Spinal cord (tissue), 9 donors: ENCODE measurements at regions not wholly inside any gene's neighbourhood (a gene's known extent, or its start where the extent isn't known, plus 50 kb on each side); places are given as distances from the start of the nearest gene placed in this dataset.
A peak's percentile ranks its signal among the peaks of the same experiment; 100 is the strongest.

Source experiments
- DNase-seq, 6 donors: peaks; one replicate each; pipeline versions ENCODE4 v3.0.0 to v3.0.0-alpha.2; 2013 to 2015; ENCODE audit warnings: low spot score in 6 of 6, low read depth in 4 of 6
- H3K27ac ChIP-seq: one replicate; pipeline ENCODE4 v1.5.1; 2013; ENCODE audit warnings: low read depth, low read length, control low read depth
- H3K27me3 ChIP-seq: one replicate; pipeline ENCODE4 v1.6.1; 2013; ENCODE audit warnings: low read length; ENCODE audit not compliant: control insufficient read depth, insufficient read depth
- H3K36me3 ChIP-seq: one replicate; pipeline ENCODE4 v1.6.1; 2013; ENCODE audit warnings: low read length; ENCODE audit not compliant: control insufficient read depth, insufficient read depth
- H3K4me1 ChIP-seq: one replicate; pipeline ENCODE4 v1.6.1; 2013; ENCODE audit warnings: low read length; ENCODE audit not compliant: control insufficient read depth, insufficient read depth
- H3K4me3 ChIP-seq: one replicate; pipeline ENCODE4 v1.5.1; 2013; ENCODE audit warnings: low read depth, low read length, control low read depth
- H3K9me3 ChIP-seq: one replicate; pipeline ENCODE4 v1.6.1; 2013; ENCODE audit warnings: low read length; ENCODE audit not compliant: control insufficient read depth, insufficient read depth
- whole genome bisulfite sequencing: methylation state at CpG from one replicate; pipeline ENCODE4 v1.1.5; 2013; ENCODE audit warnings: missing lambda C conversion rate; ENCODE audit not compliant: insufficient coverage; 5-methylcytosine and 5-hydroxymethylcytosine counted together
- donor health status: healthy.

- no peaks in the 10 kb centered on the region for H3K36me3 ChIP-seq
- H3K4me1 ChIP-seq: no peaks in the 10 kb centered on the region
- no peaks in the 10 kb centered on the region for H3K9me3 ChIP-seq
- no peaks in the 10 kb centered on the region for H3K27me3 ChIP-seq
- no peak overlapping the region for H3K4me3 ChIP-seq
- WGBS: no CpG with 5 or more reads among the region's 3 CpGs
- no peak overlapping the region for H3K27ac ChIP-seq
- peak in 1 of 6 donors; percentile 82 for DNase-seq
These were observed 1615.8 kb downstream of the PLA2G4A start for GRCh38 chr1:188444526-188444925.

- DNase-seq: no peak
- Histone ChIP-seq H3K27me3 (no peaks in the 10 kb centered on the region), H3K27ac (no peak overlapping the region), H3K4me1 (no peaks in the 10 kb centered on the region), H3K4me3 (no peak overlapping the region), H3K36me3 (no peaks in the 10 kb centered on the region), H3K9me3 (no peaks in the 10 kb centered on the region)
These were observed 1634.1 kb downstream of the PLA2G4A start for GRCh38 chr1:188462837-188463236.

- H3K27ac ChIP-seq: no peak overlapping the region
- no peaks in the 10 kb centered on the region for H3K36me3 ChIP-seq
- H3K27me3 ChIP-seq: no peaks in the 10 kb centered on the region
- no peak overlapping the region for H3K4me3 ChIP-seq
- DNase-seq: no peak
- H3K4me1 ChIP-seq: no peaks in the 10 kb centered on the region
- H3K9me3 ChIP-seq: no peaks in the 10 kb centered on the region
- WGBS: 100% methylated on average over 1 of the region's 2 CpGs
These were observed 1635.2 kb downstream of the PLA2G4A start for GRCh38 chr1:188463919-188464318.

GRCh38 chr1:188466539-188466938 is 1637.8 kb downstream of the PLA2G4A start:
- no peak overlapping the region for H3K4me3 ChIP-seq
- no peaks in the 10 kb centered on the region for H3K27me3 ChIP-seq
- H3K36me3 ChIP-seq: no peaks in the 10 kb centered on the region
- H3K27ac ChIP-seq: no peak overlapping the region
- no peaks in the 10 kb centered on the region for H3K9me3 ChIP-seq
- no peaks in the 10 kb centered on the region for H3K4me1 ChIP-seq
- no peak for DNase-seq
- no CpG with 5 or more reads among the region's 4 CpGs for WGBS

- H3K36me3 ChIP-seq: no peaks in the 10 kb centered on the region
- no peak for DNase-seq
- H3K9me3 ChIP-seq: no peaks in the 10 kb centered on the region
- no peaks in the 10 kb centered on the region for H3K4me1 ChIP-seq
- H3K4me3 ChIP-seq: no peak overlapping the region
- no peak overlapping the region for H3K27ac ChIP-seq
- 71% methylated on average over 1 of the region's 1 CpG for whole genome bisulfite sequencing
- no peaks in the 10 kb centered on the region for H3K27me3 ChIP-seq
These were observed 1647.9 kb downstream of the PLA2G4A start for GRCh38 chr1:188476606-188477005.

- no CpG with 5 or more reads among the region's 5 CpGs for WGBS
- H3K4me3 ChIP-seq: no peak overlapping the region
- no peak overlapping the region for H3K27ac ChIP-seq
- no peaks in the 10 kb centered on the region for H3K27me3 ChIP-seq
- H3K4me1 ChIP-seq: no peaks in the 10 kb centered on the region
- no peaks in the 10 kb centered on the region for H3K36me3 ChIP-seq
- DNase-seq: peak in 2 of 6 donors; percentile 1 to 6
- H3K9me3 ChIP-seq: no peaks in the 10 kb centered on the region
These were observed 1660.8 kb downstream of the PLA2G4A start for GRCh38 chr1:188489336-188490112.

- no peak overlapping the region for H3K4me3 ChIP-seq
- DNase-seq: no peak
- H3K9me3 ChIP-seq: peaks cover 5% of the 10 kb centered on the region
- no peaks in the 10 kb centered on the region for H3K36me3 ChIP-seq
- no peaks in the 10 kb centered on the region for H3K27me3 ChIP-seq
- WGBS: no CpG with 5 or more reads among the region's 1 CpG
- H3K27ac ChIP-seq: no peak overlapping the region
- no peaks in the 10 kb centered on the region for H3K4me1 ChIP-seq
These were observed 1667.8 kb downstream of the PLA2G4A start for GRCh38 chr1:188496506-188496905.

- Histone ChIP-seq H3K4me3 (no peak overlapping the region), H3K27me3 (no peaks in the 10 kb centered on the region), H3K27ac (no peak overlapping the region), H3K9me3 (peaks cover 5% of the 10 kb centered on the region), H3K36me3 (no peaks in the 10 kb centered on the region), H3K4me1 (no peaks in the 10 kb centered on the region)
- no CpG with 5 or more reads among the region's 1 CpG for WGBS
- DNase-seq: no peak
These were observed 1668.3 kb downstream of the PLA2G4A start for GRCh38 chr1:188497020-188497419.

GRCh38 chr1:188499690-188500089 is 1670.9 kb downstream of the PLA2G4A start:
- H3K27me3 ChIP-seq: no peaks in the 10 kb centered on the region
- no peaks in the 10 kb centered on the region for H3K4me1 ChIP-seq
- H3K9me3 ChIP-seq: peaks cover 5% of the 10 kb centered on the region
- no peak overlapping the region for H3K4me3 ChIP-seq
- no peak overlapping the region for H3K27ac ChIP-seq
- no peak for DNase-seq
- WGBS: 82% methylated on average over 1 of the region's 1 CpG
- no peaks in the 10 kb centered on the region for H3K36me3 ChIP-seq

- H3K27ac ChIP-seq: no peak overlapping the region
- WGBS: 100% methylated on average over 2 of the region's 3 CpGs
- H3K36me3 ChIP-seq: no peaks in the 10 kb centered on the region
- no peaks in the 10 kb centered on the region for H3K4me1 ChIP-seq
- no peaks in the 10 kb centered on the region for H3K9me3 ChIP-seq
- no peak overlapping the region for H3K4me3 ChIP-seq
- no peak for DNase-seq
- H3K27me3 ChIP-seq: no peaks in the 10 kb centered on the region
These were observed 1686.2 kb downstream of the PLA2G4A start for GRCh38 chr1:188514917-188515316.
